NCI-H1930 (cell line): ENCODE measurements at regions not wholly inside any gene's neighbourhood (a gene's known extent, or its start where the extent isn't known, plus 50 kb on each side); places are given as distances from the start of the nearest gene placed in this dataset.
"Not testable (repeated sequence)": the region's sequence is repeated elsewhere in the genome, so short reads cannot be mapped to it uniquely, and the experiment has no call there.

ENCODE experiments used
- DNase-seq, 2 experiments: peaks; one replicate each; lab custom pipeline; 2025; lab: John Stamatoyannopoulos, UW

DNA sequence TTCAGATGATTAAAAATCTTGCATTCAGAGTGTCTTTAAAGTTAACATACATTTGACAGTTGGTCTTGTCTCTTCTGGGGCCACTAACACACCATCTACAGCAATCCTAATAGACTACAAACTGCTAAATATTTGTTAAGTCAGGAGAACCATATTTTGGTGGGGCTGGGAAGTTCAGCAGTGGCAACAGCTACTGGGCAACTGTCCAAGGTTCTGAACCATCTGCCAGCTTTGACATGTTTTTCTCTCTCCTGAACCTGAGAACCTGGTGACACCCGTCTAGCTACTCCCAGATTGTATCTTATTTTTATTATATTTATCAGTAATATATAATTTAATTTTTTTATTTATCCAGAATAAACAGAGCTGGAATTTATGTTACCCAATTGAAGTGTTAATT is 199.0 kb upstream of the DPYD start:
- no peak for DNase-seq

DNA sequence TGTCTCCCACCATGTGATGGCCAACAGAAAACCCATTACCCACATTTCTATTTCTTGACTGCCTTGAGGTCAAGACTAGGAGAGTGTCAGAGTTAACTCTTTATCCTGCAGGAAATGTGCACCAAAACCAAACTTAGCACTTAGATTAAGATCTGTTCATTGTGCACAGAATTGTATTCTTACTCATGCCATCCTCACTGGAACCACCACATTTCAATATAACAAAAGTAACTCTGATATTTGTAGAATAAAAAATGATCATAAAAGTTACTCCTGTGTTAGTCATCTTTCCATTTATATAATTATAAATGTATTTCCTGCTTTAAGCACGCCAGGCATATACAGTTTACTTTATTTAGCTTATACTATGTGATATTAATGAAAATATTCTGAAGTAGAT is 193.0 kb upstream of the DPYD start:
- no peak for DNase-seq

DNA sequence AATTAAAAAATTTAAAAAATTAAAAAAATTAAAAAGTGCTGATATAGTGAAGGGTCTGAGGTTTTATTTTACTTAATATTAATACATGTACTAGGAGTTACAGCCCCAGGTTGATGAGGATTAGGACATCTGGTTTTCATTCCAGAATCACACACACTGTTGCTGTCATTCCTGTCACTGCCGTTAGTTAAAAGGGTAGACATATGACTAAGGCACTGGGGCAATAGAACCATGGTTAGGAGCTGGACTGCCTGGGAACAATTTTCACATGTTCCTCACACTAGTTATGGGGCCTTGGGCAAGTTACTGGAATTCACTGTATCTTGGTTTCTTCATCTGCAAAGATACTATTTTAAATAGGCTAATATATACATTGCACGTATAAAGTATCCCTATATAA is 191.8 kb upstream of the DPYD start:
- no peak for DNase-seq

DNA sequence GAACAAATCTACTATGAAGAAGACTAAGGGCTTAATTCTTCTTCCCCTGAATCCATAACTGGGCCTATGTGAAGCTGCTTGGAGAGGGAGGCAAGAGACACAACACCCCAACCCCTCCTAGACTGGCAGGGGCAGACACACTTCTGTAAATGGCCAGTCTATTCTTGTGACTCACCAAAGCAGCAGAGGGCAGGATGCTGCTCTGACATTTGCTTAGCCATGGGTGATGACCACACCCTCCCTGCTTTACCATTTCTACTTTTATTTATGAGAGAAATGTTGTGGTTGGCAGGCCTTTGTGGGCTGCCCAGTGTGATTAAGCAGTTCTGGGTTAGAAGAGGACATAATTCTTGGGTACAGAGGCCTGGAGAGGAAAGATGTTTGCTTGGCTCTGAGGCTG is 189.8 kb upstream of the DPYD start:
- DNase-seq, result no peak

DNA sequence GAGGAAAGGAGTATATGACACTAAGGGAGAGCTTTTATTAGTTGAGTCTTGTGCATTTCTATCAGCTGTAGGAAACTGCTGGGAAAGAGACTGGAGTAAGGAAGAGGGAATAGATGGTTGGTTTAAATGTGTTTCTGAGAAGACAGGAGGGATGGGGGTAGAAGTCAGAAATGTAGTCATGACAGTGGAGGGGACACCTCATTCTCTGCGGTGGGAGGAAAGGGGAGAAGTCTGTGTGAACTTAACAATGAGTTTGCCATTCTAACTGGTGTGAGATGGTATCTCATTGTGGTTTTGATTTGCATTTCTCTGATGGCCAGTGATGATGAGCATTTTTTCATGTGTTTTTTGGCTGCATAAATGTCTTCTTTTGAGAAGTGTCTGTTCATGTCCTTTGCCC is 187.5 kb upstream of the DPYD start:
- not testable (repeated sequence) for DNase-seq

DNA sequence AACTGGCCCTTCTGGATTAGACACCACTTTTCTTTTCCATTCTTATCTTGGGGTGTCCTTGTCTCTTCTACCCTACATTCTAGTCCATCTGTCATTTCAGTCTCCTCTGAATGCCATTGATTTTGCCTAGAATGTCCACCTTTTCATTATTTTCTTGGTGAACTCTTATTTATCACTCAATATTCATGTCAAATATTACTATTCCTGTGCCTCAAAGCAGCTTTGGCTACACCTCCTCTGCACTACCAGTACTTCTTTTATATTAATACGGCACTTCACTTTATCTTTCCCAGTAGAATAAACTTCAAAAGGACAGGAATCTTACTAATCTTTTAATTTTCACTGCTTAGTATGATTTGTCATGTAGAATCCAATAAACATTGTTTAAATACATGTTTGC is 186.4 kb upstream of the DPYD start:
- DNase-seq, result no peak

DNA sequence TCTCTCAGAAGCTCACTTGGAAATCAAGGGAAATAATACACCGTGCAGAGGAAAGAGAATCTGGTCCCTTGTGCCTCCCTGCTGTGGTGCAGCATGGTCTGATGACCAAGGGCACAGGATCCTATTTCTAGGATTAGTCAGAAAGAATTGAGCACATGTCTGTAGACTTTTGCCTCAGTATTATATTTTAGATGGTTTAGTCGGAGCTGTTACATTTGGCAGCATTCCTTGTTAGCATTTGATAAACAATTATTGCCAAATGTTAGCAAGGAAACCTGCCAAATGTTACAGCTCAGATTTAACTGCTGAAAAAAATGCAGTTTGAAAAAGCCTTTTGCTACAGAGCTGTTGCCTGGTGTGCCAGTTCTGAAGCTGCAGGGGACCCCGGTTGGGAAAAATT is 183.5 kb upstream of the DPYD start:
- no peak for DNase-seq

DNA sequence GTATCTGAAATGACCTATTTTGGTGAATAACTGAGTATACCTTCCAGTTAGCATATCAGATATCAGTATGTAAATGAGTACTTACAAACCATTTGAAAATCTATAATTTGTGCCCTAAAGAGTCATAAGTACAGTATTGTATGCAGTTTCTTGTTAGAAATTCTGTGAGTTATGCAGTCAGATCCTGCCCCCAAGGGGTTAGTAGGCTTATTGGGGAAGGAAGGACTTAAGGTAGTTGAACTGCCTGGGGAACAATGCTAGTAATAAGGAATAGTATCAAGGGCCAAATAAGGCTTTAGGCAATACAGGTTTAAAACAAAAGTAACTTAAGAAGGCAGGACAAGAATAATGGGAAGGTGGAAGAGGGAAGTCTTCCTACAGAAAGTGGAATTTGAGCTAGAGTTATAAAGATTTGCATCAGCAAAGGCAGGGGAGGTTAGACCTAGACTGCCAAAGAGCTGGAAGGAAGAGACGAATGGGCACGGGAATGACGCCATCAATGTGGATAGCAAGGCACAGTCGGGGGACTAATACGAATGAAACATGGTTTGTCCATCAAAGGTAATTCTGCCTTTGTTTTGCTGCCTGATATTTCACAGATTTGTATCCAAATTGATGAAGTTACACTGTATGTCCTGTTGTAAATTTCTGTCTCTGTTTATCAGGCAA is 182.9 kb upstream of the DPYD start:
- DNase-seq, result no peak

DNA sequence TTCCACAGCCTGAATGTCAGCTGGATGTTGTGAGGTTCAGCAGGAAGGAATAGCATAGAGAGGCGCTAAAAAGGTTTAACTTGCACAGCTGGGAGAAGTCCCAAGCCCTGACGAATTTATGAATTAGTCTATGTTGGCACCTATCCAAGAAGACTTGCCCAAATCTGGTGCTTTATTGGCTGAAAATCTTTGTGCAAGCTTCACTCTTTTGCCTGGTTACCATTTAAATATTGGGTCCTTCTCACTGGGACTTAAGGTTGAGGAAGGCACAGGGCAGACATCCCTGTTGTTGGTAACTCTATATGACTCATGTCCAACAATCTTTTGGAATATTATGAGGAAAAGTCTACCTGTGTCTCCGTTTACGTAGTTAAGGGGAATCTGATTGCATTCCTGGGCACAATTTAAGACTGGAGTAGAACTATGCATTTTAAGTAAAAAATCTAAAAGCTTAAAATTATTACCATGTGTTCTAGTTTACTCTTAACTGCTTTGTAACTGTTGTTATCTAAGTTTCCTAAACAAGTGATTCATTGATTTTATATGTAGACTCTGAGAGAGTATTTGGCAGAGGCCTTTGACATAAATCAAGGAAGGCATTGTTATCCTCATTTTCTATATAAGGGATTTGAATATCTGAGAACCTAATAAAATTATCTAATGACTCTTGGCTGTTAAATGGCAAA is 181.7 kb upstream of the DPYD start:
- DNase-seq, result no peak

DNA sequence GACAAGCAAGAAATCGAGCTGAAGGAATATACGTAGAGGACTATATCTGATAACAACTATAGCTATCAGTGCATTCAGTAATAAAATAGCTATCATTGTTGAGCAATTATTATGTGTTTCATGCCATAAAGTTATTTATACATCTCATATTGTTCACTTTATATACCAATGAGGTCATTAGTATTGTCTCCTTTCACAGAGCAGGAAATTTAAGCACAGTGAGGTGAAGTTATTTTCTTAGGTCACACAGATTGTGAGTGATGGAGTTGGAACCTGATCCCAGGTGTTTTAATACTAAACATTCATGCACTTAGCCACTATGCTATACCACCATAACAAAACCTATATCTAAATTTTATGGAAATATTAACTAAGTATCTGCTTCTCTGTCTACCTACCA is 180.5 kb upstream of the DPYD start:
- no peak for DNase-seq

DNA sequence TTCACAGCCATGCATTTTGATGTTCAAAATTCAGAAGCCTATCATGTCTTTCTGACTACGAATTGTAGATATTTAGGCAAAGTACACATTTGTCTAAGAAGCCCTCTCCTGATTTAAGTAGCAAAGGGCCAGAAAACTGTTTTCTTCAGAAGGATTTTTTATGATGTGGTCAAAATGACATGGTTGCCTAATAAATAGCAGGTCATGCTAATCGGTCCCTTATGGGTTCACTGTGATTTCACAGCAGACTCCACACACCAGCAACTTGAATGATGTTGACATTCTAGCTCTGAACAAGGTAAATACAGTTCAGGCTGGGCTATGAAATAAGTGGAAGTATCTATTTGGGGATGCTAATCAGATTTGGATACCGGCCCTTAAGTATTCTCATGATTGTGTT is 178.7 kb upstream of the DPYD start:
- no peak for DNase-seq

DNA sequence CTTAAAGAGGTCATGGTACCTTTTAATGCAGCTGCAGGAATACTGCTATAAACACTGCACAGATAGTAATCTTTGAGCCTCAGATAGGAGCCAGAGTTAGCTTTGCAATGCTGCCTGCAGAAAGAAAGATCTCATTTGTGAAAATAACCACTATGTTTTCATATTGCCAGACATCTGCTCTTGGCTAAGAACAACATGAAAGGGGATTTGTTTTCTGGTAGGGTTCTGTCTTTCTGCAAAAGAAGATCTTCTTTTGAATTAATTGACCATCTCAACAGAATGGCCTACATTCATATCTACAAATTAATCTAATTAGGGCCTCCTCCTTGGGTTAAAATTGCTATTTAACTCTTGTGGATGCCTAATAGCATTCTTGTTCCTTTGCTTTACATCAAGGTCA is 177.6 kb upstream of the DPYD start:
- no peak for DNase-seq

DNA sequence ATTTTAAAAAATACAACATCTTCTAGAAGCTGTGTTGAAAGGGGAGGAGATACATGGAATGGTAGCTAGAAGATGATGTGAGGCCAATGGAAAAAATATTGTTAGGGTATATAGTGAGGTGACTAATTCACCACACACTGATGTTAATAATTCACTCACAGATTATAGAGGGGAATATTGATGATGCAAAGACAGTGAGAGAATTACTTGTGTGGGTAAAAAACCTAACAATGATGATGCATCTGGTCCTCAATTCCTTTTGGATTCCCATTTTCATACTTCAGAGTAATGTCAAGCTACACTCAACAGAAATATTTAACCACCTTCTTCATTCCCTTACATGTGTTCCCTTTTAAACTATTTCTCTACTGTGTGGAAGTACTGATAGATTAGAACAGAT is 169.5 kb upstream of the DPYD start:
- no peak for DNase-seq

DNA sequence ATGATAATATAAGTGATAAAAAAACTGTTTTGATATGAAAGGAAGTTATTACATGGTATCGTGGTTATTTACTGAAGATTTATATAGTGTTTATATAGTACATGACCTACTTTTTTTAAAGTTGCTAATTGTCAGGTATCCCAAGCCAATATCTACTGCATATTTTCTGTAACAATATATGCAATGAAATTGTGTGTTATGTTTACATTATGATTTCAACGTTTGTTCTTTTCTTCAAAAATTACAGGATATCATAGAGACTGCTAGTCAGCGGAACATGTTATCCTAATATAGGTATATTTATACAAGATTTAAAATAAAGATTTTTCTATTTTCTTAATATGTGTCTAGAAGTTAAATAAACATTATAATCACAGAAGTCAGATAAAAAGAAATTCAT is 167.5 kb upstream of the DPYD start:
- no peak for DNase-seq

DNA sequence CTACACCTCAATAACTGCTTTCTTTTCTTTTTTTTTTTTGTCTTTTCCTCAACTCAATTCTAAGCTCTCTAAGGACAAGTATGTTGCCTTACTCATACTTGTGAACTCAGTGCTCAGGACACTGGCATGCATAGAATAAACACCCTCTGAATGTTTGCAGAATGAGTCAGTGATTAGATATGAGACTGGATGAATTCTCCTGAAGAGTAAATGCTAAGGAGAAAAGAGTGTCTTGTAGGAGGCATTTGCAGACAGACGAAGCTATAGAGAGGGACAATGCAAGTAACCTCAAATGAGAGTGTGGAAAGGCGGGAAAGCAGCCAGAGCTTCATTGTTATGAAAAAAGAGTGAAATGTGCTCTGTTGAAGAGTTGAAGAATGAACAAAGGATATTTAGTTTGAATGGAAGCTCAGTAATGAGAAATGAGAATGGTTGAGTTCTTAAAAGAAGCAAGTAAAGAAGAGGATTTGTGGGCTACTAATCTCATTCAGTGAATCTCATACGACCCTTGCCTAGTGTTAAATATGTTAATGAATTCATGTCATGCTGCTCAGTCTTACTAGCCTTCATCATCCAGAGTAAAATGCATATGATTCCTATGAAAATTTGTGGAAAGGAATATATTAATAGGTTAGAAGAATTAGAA is 166.1 kb upstream of the DPYD start:
- DNase-seq, result no peak

DNA sequence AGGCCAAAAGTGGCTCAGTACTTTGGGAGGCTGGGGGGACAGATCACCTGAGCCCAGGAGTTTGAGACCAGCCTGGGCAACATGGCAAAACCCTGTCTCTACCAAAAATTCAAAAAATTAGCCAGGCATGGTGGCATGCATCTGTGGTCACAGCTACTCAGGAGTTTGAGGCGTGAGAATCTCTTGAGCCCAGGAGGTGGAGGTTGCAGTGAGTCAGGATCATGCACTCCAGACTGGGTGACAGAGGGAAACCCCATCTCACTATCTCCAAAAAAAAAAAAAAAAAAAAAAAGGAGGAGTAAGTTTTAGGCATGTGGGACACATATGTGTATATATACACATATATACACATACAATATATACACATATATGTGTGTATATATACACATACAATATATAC is 165.3 kb upstream of the DPYD start:
- DNase-seq, result no peak

DNA sequence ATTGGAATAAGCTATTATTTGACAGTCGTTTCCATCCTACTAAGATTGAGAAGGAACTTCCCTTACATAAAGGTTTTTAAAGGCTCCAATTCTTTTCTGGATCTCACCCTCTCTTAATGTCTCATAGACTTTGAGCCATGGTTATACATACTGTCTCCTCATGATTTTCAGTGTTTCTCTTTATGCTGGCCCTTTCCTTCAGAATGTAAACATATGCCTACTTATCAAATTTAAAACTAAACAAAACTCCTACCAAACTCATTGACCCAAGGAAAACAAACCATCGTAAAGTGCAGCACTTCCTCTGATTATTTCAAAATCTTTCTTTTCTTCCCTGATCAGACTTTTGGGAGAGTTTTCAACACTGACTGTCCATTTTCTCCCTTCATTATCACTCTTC is 163.4 kb upstream of the DPYD start:
- DNase-seq, result no peak

DNA sequence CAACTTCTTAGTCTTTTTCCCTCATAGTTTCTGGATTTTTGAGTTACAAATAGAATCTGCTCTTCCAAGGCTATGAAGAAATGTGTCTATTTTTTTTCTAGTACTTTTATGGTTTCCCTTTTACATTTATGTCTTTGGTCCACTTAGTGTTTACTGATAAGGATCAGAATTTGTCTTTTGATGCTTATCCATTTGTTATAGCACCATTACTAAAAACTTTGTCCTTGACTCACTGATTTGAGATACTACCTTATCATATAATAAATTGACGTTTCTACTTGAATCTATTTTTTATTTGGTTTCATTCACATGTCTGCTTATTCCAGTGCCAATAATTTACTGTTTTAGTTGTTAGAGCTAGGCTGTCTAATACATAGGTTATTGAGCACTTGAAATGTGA is 161.1 kb upstream of the DPYD start:
- no peak for DNase-seq

DNA sequence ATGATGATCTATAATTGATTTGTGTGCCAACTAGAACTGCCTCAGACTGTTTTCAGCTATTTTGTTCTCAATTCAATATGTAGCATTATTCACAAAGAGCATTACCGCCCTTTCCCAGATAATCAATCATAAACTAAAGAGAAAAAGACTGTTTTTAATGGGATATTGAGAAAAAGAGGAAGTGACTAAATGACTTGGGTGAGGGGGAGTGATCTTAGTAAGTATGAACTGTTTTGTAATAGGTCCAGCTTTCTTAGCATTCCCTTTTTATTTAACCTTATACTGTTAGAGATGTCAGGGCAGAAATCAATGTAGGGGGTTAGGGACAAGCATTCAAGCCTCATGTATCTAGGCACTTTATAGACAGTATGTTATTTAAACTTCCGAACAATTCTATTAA is 157.8 kb upstream of the DPYD start:
- no peak for DNase-seq

DNA sequence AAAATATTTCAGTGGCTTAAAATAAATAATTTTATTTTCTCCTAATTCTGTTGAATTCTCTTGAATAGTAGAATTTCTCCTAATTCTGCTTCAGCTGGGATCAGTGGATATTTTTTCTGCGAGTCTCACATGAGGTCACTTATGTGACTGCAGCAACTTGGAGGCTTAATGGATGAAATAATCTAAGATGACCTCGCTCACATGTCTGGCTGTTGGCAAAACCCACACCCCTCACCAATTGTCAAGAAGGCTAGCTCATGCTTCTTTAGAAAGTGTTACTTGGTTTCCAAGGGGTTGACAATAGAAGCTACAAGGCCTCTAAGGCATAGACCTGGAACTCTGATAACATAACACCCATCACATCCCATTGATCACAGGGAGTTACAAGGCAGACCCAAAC is 156.9 kb upstream of the DPYD start:
- DNase-seq, result no peak

DNA sequence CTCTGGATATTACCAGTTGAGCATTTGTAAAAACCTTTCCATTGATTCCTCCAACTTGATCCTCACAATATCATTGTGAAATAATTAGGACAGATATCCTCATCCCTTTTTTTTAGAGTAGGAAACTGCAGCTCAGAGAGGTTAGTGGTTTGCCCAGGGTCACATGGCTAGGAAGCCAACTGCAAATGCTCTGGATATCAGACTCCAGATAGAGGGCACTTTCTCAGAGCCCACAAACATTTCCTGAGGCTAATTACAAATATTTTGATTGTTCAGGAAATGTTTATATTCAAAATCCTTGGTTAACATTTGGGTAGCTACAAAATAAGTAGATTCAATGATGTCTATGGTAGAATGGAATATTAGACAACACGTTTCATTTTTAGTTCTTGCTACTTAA is 154.8 kb upstream of the DPYD start:
- no peak for DNase-seq

DNA sequence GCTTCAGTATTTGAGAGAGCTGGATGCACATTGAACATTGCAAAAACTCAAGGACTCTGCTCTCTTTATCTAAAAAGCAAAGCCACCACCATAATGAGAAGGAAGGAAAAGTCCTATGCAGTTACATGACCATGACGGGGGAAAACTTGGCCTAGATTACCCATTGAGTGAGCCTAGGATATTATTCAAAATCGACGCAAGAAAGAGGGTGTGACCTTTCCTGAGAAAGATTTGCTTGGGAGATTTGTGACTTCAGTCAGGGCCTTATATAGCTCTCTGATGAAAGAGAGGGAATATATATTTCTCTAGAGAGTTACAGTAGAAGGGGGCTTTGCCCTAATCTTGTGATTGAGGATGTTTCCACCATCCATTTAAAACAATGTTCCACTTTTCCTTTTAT is 153.0 kb upstream of the DPYD start:
- DNase-seq, result no peak

DNA sequence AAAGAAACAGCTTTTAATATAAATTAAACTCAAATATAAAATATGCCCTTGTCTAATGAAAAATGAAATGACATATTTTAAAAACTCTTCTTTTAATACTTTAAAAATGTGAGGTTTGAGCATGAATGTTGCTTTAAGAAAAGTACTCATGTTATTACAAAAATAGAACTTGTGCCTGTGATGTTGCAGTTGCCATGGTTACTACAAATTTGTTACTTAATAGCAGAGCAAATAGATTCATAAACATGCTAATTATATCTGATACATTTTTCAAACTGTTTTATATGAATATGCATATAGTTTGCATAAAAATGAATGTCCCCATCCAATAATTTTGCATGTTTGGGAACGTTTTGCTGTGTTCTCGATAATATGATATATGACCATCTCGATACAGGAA is 152.3 kb upstream of the DPYD start:
- no peak for DNase-seq

DNA sequence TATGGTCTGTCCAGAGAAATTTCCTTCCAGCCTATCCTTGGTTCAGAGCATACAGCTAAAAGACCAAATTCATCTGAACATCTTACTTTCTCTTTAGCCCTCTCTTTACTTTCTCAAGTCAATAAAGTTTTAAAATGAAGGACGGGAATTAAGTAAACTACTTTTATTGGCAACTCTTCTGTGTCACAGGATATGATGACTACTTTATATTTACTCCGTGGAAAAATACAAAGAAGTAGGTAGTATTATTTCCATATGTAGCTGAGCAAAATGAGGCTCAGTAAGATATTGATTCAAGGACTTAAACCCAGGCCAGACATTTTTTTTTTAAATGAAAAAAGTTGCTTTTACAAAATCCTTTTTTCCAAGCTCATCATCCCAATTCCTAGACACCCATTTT is 151.2 kb upstream of the DPYD start:
- no peak for DNase-seq
